Mesendoderm (in vitro differentiated cells): ENCODE measurements at regions not wholly inside any gene's neighbourhood (a gene's known extent, or its start where the extent isn't known, plus 50 kb on each side); places are given as distances from the start of the nearest gene placed in this dataset.

Experiments
- DNase-seq: peaks from one replicate; pipeline ENCODE4 v3.0.0; 2013
- H2AK5ac ChIP-seq: 2 replicates; pipeline ENCODE4 v1.6.1; 2013; ENCODE audit warnings: low read length, inconsistent platforms
- H2BK120ac ChIP-seq: 2 replicates; pipeline ENCODE4 v1.6.1; 2013; ENCODE audit warnings: low read depth, mild to moderate bottlenecking, low read length, moderate library complexity, mixed read lengths
- H2BK15ac ChIP-seq: replicated peaks from 2 replicates; pipeline ENCODE4 v1.6.1; 2013; ENCODE audit warnings: low read depth, mild to moderate bottlenecking, moderate library complexity
- H2BK5ac ChIP-seq: 2 replicates; pipeline ENCODE4 v1.6.1; 2013; ENCODE audit warnings: low read length, inconsistent platforms
- H3K18ac ChIP-seq: 2 replicates; pipeline ENCODE4 v1.6.1; 2013; ENCODE audit warnings: mild to moderate bottlenecking, low read length, mixed read lengths
- H3K23ac ChIP-seq: one replicate; pipeline ENCODE4 v1.6.1; 2013; ENCODE audit warnings: low read length
- H3K27ac ChIP-seq: 2 replicates; pipeline ENCODE4 v1.5.1; 2013; ENCODE audit warnings: low read depth, mild to moderate bottlenecking, inconsistent platforms, low read length, moderate library complexity
- H3K27me3 ChIP-seq: 2 replicates; pipeline ENCODE4 v1.6.1; 2013; ENCODE audit warnings: low read length, control low read depth, mild to moderate bottlenecking, inconsistent platforms; ENCODE audit not compliant: insufficient read depth, poor library complexity
- H3K36me3 ChIP-seq: 2 replicates; pipeline ENCODE4 v1.6.1; 2013; ENCODE audit warnings: low read length, inconsistent platforms; ENCODE audit not compliant: control insufficient read depth, insufficient read depth
- H3K4ac ChIP-seq: one replicate; pipeline ENCODE4 v1.6.1; 2013; ENCODE audit warnings: low read depth, mild to moderate bottlenecking, low read length, moderate library complexity
- H3K4me1 ChIP-seq: 2 replicates; pipeline ENCODE4 v1.6.1; 2013; ENCODE audit warnings: low read depth, low read length, inconsistent platforms; ENCODE audit not compliant: control insufficient read depth
- H3K4me2 ChIP-seq: 2 replicates; pipeline ENCODE4 v1.6.1; 2013; ENCODE audit warnings: low read length
- H3K4me3 ChIP-seq: 2 replicates; pipeline ENCODE4 v1.5.1; 2013; ENCODE audit warnings: mild to moderate bottlenecking, low read length
- H3K56ac ChIP-seq: one replicate; pipeline ENCODE4 v1.6.1; 2013; ENCODE audit warnings: low read length
- H3K79me1 ChIP-seq: 2 replicates; pipeline ENCODE4 v1.6.1; 2013; ENCODE audit warnings: low read length, inconsistent platforms
- H3K79me2 ChIP-seq: 2 replicates; pipeline ENCODE4 v1.6.1; 2013; ENCODE audit warnings: mild to moderate bottlenecking, low read length; ENCODE audit not compliant: control insufficient read depth, insufficient read depth
- H3K9ac ChIP-seq: 2 replicates; pipeline ENCODE4 v1.6.1; 2013; ENCODE audit warnings: low read length, inconsistent platforms
- H4K5ac ChIP-seq: one replicate; pipeline ENCODE4 v1.6.1; 2013; ENCODE audit warnings: low read length
- H4K8ac ChIP-seq: one replicate; pipeline ENCODE4 v1.6.1; 2013; ENCODE audit warnings: low read depth, mild to moderate bottlenecking, control low read depth, low read length, moderate library complexity
- WGBS: extraction: QIAGEN DNeasy Blood & Tissue Kit; methylation state at CpG from one replicate; pipeline ENCODE4 v1.1.7; 2013; ENCODE audit warnings: low lambda C conversion rate, missing lambda C conversion rate; ENCODE audit not compliant: insufficient coverage; ENCODE audit errors: extremely low coverage; 5-methylcytosine and 5-hydroxymethylcytosine counted together

DNA sequence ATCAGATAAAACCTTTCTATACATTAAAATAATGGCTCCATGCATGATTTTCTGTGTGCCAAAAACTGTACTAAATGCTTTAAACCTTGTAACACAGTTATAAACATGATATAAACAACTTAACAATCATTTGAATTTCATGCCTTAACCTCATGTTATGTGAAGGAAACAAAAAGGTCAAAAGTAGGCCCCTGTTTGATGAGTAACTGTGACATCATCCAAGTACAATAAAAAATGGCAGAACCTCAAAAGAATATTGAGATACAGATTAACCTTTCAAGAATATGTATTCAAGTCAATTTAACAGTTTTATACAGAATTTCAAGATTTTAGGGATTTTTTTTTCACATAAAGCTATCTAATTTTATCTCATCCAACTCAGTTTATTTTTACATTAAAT lies 310.7 kb upstream of the DCN start:
- Histone ChIP-seq H3K23ac (no peak overlapping the region), H3K27me3 (no peaks in the 10 kb centered on the region), H2BK5ac (no peak overlapping the region), H3K4me1 (no peaks in the 10 kb centered on the region), H4K5ac (no peak overlapping the region), H3K36me3 (no peaks in the 10 kb centered on the region), H4K8ac (no peak overlapping the region), H3K56ac (no peak overlapping the region), H3K79me1 (no peaks in the 10 kb centered on the region), H3K79me2 (no peaks in the 10 kb centered on the region), H2BK120ac (no peak overlapping the region), H3K4me2 (no peak overlapping the region), H3K4ac (no peak overlapping the region), H2AK5ac (no peak overlapping the region), H3K18ac (no peak overlapping the region), H3K4me3 (no peak overlapping the region), H3K9ac (no peak overlapping the region), H3K27ac (no peak overlapping the region), H2BK15ac (no peak overlapping the region)
- no peak for DNase-seq

DNA sequence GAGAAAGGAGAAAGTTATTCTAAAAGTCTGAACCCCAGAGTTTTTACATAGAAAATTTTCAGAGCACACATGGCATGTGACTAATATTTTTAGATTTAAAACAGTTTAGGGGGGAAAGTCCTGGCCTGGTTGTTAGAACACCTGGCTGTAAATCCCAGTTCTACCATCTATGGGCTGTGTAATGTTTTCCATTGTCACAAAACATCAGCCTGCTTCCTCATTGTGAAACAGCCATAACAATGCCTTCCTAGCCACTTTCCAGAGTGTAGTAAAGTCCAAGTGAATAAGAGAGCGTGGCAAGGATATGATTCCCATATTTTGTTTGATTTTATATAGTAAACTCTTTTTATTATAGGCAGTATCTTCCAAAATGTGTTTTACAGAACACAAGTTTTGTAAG lies 310.0 kb upstream of the DCN start:
- no peak overlapping the region for H2AK5ac ChIP-seq
- H3K79me2 ChIP-seq, result no peaks in the 10 kb centered on the region
- no peak overlapping the region for H3K56ac ChIP-seq
- H2BK15ac ChIP-seq, result no peak overlapping the region
- H3K27ac ChIP-seq, result no peak overlapping the region
- H2BK5ac ChIP-seq, result no peak overlapping the region
- no CpG with 5 or more reads among the region's 1 CpG for WGBS
- no peaks in the 10 kb centered on the region for H3K36me3 ChIP-seq
- no peak overlapping the region for H4K8ac ChIP-seq
- H3K4me1 ChIP-seq, result no peaks in the 10 kb centered on the region
- H3K18ac ChIP-seq, result no peak overlapping the region
- H3K79me1 ChIP-seq, result no peaks in the 10 kb centered on the region
- no peak overlapping the region for H2BK120ac ChIP-seq
- no peak overlapping the region for H3K23ac ChIP-seq
- no peak overlapping the region for H3K9ac ChIP-seq
- no peak overlapping the region for H3K4me3 ChIP-seq
- DNase-seq, result no peak
- H3K4ac ChIP-seq, result no peak overlapping the region
- H4K5ac ChIP-seq, result no peak overlapping the region
- no peaks in the 10 kb centered on the region for H3K27me3 ChIP-seq
- no peak overlapping the region for H3K4me2 ChIP-seq

DNA sequence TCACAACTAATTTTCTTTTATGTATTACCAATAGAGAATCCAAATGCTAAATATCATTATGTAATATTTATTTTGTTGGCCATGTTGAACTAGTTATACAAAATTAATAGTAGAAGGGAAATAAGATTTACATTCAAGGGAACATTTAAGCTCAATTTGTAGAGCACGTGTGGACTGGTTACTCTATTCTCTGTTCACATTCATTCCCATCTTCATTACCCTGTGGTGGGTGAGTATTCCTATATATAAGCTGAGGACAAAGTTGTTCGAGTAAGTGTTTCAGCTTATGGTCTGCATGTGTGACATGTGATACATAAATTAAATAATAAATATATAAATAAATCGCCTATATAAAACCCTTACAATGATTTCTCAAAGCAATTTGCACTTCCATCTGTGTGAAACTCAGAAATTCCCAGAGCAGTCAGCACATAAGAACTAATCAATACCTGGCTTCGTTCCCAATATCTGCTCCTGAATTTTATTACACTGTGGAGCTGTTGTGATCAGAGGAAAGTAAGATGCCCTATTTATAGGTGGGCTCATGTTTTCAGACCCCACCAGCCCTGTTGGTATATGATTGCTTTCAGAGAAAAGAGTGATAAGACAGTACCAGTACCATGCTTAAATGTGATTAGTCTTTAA lies 308.2 kb upstream of the DCN start:
- H3K56ac ChIP-seq, result no peak overlapping the region
- H3K4me2 ChIP-seq, result no peak overlapping the region
- H3K36me3 ChIP-seq, result no peaks in the 10 kb centered on the region
- no peak overlapping the region for H2AK5ac ChIP-seq
- H3K27ac ChIP-seq, result no peak overlapping the region
- H3K79me1 ChIP-seq, result no peaks in the 10 kb centered on the region
- no peak overlapping the region for H3K9ac ChIP-seq
- H2BK15ac ChIP-seq, result no peak overlapping the region
- no peaks in the 10 kb centered on the region for H3K79me2 ChIP-seq
- H2BK120ac ChIP-seq, result no peak overlapping the region
- H3K4me3 ChIP-seq, result no peak overlapping the region
- H3K18ac ChIP-seq, result no peak overlapping the region
- no peak overlapping the region for H4K8ac ChIP-seq
- no CpG with 5 or more reads among the region's 4 CpGs for WGBS
- H3K4ac ChIP-seq, result no peak overlapping the region
- no peak overlapping the region for H4K5ac ChIP-seq
- H3K4me1 ChIP-seq, result no peaks in the 10 kb centered on the region
- H3K23ac ChIP-seq, result no peak overlapping the region
- no peaks in the 10 kb centered on the region for H3K27me3 ChIP-seq
- no peak for DNase-seq
- H2BK5ac ChIP-seq, result no peak overlapping the region

DNA sequence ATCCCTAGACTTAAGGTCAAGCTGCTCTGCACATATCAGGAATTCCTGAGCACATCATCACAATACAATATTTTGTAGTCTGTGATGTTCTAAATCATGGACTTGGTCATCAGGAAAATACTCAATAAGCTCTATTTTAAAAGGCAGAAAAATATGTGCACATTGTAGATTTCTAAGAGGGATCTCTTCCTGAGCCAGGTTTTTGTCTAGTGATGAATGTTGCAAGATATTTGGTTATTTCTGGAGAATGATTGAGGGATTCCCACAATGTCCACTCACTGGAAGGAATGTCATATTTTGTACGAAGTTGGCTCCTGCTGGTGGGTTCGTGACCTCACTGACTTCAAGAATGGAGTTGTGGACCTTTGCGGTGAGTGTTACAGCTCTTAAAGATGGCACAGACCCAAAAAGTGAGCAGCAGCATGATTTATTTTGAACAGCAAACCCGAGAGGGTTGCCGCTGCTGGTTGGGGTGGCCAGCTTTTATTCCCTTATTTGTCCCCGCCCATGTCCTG lies 300.9 kb upstream of the DCN start:
- Histone ChIP-seq H3K27me3 (no peaks in the 10 kb centered on the region), H4K8ac (no peak overlapping the region), H3K4me2 (no peak overlapping the region), H2AK5ac (no peak overlapping the region), H3K79me1 (no peaks in the 10 kb centered on the region), H2BK5ac (no peak overlapping the region), H4K5ac (no peak overlapping the region), H3K4ac (no peak overlapping the region), H2BK15ac (no peak overlapping the region), H2BK120ac (no peak overlapping the region), H3K18ac (no peak overlapping the region), H3K4me1 (no peaks in the 10 kb centered on the region), H3K9ac (no peak overlapping the region), H3K36me3 (no peaks in the 10 kb centered on the region), H3K23ac (no peak overlapping the region), H3K56ac (no peak overlapping the region), H3K27ac (no peak overlapping the region), H3K4me3 (no peak overlapping the region), H3K79me2 (no peaks in the 10 kb centered on the region)
- WGBS, result no CpG with 5 or more reads among the region's 6 CpGs
- DNase-seq, result no peak

DNA sequence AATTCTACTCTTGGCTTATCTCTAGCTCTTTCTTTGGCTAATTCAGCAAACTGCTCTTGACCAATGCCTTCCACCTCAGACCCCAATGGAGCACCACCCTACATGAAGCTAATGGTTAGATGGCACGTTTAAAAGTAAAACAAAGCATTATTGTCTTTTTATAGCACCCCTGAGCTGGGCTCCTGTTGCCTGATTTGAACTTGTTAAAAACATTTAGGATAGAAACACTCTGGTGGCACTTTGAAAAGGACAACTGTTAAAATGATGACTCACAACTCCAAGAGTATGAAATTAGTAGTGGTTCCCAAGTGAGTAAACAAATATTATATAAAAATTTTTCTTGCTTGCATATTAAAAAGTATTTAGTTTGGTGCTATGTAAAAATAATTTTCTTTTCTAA lies 299.6 kb upstream of the DCN start:
- Histone ChIP-seq H3K4ac (no peak overlapping the region), H3K36me3 (no peaks in the 10 kb centered on the region), H3K4me1 (no peaks in the 10 kb centered on the region), H3K23ac (no peak overlapping the region), H3K79me2 (no peaks in the 10 kb centered on the region), H3K27me3 (no peaks in the 10 kb centered on the region), H3K56ac (no peak overlapping the region), H3K4me3 (no peak overlapping the region), H2AK5ac (no peak overlapping the region), H3K18ac (no peak overlapping the region), H2BK120ac (no peak overlapping the region), H3K4me2 (no peak overlapping the region), H4K8ac (no peak overlapping the region), H3K79me1 (no peaks in the 10 kb centered on the region), H2BK5ac (no peak overlapping the region), H3K27ac (no peak overlapping the region), H2BK15ac (no peak overlapping the region), H3K9ac (no peak overlapping the region), H4K5ac (no peak overlapping the region)
- no CpG with 5 or more reads among the region's 1 CpG for WGBS
- DNase-seq, result no peak

DNA sequence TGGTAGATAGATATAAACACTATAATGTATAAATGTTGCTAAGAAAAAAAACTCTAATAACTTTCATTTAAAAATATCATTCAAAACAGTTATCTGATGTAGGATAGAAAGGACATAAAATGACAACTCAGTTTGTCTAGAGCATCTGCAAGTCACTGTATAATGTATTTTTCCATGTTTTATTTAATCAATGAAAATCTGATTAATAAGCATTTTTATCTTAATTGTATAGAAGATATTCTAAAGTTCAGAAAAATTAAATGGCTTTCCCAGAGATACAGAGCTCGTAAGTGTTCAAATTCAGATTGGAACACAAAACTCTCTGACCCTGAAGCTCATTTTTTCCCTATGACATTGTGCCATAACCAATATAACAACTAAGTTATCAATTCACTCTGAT lies 295.9 kb upstream of the DCN start:
- H3K4ac ChIP-seq, result no peak overlapping the region
- H3K27ac ChIP-seq, result no peak overlapping the region
- no peak overlapping the region for H3K18ac ChIP-seq
- no peak overlapping the region for H4K8ac ChIP-seq
- no peaks in the 10 kb centered on the region for H3K4me1 ChIP-seq
- no peak overlapping the region for H2BK5ac ChIP-seq
- H2BK15ac ChIP-seq, result no peak overlapping the region
- H3K9ac ChIP-seq, result no peak overlapping the region
- DNase-seq, result no peak
- no peaks in the 10 kb centered on the region for H3K27me3 ChIP-seq
- H3K4me2 ChIP-seq, result no peak overlapping the region
- WGBS, result no CpG with 5 or more reads among the region's 1 CpG
- H3K56ac ChIP-seq, result no peak overlapping the region
- no peak overlapping the region for H4K5ac ChIP-seq
- H3K4me3 ChIP-seq, result no peak overlapping the region
- H3K36me3 ChIP-seq, result no peaks in the 10 kb centered on the region
- no peaks in the 10 kb centered on the region for H3K79me1 ChIP-seq
- H2BK120ac ChIP-seq, result no peak overlapping the region
- H3K79me2 ChIP-seq, result no peaks in the 10 kb centered on the region
- no peak overlapping the region for H2AK5ac ChIP-seq
- H3K23ac ChIP-seq, result no peak overlapping the region
